ENCODE measurements at regions not wholly inside any gene's neighbourhood (a gene's known extent, or its start where the extent isn't known, plus 50 kb on each side); places are given as distances from the start of the nearest gene placed in this dataset.

- TF ChIP-seq CTCF (IDR thresholded peaks at IDR 0.05) (no peak), EP300 (IDR thresholded peaks at IDR 0.05) (no peak), POLR2A (IDR thresholded peaks at IDR 0.05; ENCODE audit: low read length) (no peak), USF2 (IDR thresholded peaks at IDR 0.05) (no peak), ESRRA (IDR thresholded peaks at IDR 0.05; ENCODE audit: borderline replicate concordance, low read length) (no peak), RNF2 (IDR thresholded peaks at IDR 0.05; ENCODE audit: borderline replicate concordance, low read depth) (no peak), CEBPB (IDR thresholded peaks at IDR 0.05) (no peak), JUN (IDR thresholded peaks at IDR 0.05) (no peak), HMGXB4 (CRISPR knock-in tag; IDR thresholded peaks at IDR 0.05; ENCODE audit: borderline replicate concordance) (no peak), PHF8 (IDR thresholded peaks at IDR 0.05; ENCODE audit: borderline replicate concordance, low read depth) (no peak), HDAC2 (IDR thresholded peaks at IDR 0.05) (no peak)
Observed at GRCh38 chr6:67212584-67212983, 1422.5 kb upstream of the ADGRB3 start.

Measured in A549 (cell line).